COLO829 (cell line): ENCODE measurements at regions not wholly inside any gene's neighbourhood (a gene's known extent, or its start where the extent isn't known, plus 50 kb on each side); places are given as distances from the start of the nearest gene placed in this dataset.
"Not testable (repeated sequence)": the region's sequence is repeated elsewhere in the genome, so short reads cannot be mapped to it uniquely, and the experiment has no call there.

Experiments
- DNase-seq: peaks from one replicate; pipeline ENCODE4 v3.0.0; 2012; ENCODE audit warnings: low spot score

GRCh38 chr2:208686665-208687064, 280.1 kb downstream of the PTH2R start:
- no peak for DNase-seq

GRCh38 chr2:208687720-208688119, 281.1 kb downstream of the PTH2R start:
- DNase-seq, result not testable (repeated sequence)

- no peak for DNase-seq
These were observed 291.5 kb downstream of the PTH2R start for GRCh38 chr2:208698114-208698513.

GRCh38 chr2:208708486-208708885, 301.9 kb downstream of the PTH2R start:
- no peak for DNase-seq

- DNase-seq, result no peak
These were observed 305.0 kb downstream of the PTH2R start for GRCh38 chr2:208711598-208711997.

DNA sequence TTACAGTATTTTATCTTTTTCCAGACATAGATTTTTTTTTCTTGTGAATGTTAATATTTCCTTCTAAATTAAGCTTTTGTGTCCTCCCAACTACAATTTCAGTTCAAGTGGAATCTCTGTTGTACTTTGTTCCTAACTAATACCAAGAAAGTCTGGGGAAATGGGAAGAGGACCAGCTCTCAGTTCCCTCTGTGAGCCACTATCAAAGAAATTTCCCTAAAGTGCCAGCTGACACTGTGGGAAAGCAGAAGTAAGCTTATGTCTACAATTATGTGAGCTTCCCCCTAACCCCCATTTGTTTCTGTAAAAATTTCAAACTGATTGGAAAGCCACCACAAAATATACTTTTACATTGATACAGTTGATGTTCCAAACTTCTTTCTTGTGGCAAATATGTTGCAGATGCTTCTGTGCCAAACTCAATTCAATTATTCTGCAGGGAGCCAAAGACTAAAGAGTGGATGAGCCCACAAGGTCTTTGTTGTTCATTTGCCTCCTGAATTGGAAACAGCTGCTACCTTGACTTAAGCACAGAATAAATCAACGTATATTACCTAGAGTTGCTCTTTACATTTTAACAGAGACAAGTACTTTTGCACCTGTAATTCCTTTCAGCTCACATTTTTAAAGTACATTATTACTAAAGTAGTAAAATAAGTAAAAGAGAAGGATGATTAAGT, 306.6 kb downstream of the PTH2R start:
- no peak for DNase-seq

GRCh38 chr2:208718828-208719227, 312.2 kb downstream of the PTH2R start:
- DNase-seq, result no peak

DNA sequence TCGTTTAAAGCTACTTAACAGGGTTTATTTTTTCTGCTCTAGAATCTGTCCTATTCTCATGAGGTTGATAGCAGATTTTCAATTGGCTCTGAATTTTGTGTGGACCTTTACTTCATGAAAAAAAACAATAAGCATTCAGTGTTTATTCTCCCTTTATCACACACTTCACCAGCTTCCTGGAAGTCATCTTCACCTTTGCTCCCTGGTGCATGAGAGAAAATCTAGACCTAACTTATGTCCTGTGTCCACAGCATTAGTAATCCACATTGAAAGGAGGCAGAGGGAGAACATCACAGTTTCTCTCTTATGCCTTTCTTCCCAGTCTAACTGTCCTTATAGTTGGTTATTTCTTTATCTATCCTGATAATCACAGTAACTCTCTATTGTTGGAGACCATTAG, 316.1 kb downstream of the PTH2R start:
- no peak for DNase-seq

GRCh38 chr2:208725280-208725679, 318.7 kb downstream of the PTH2R start:
- DNase-seq, result no peak

GRCh38 chr2:208726242-208726641, 319.6 kb downstream of the PTH2R start:
- no peak for DNase-seq

GRCh38 chr2:208751663-208752415, 345.2 kb downstream of the PTH2R start:
- DNase-seq, result not testable (repeated sequence)

GRCh38 chr2:208757364-208757763, 350.8 kb downstream of the PTH2R start:
- DNase-seq, result no peak

- DNase-seq, result not testable (repeated sequence)
These were observed 366.5 kb downstream of the PTH2R start for GRCh38 chr2:208773074-208773473.

GRCh38 chr2:208781166-208781565, 374.6 kb downstream of the PTH2R start:
- DNase-seq, result no peak

- DNase-seq, result no peak
These were observed 375.5 kb downstream of the PTH2R start for GRCh38 chr2:208782097-208782496.

DNA sequence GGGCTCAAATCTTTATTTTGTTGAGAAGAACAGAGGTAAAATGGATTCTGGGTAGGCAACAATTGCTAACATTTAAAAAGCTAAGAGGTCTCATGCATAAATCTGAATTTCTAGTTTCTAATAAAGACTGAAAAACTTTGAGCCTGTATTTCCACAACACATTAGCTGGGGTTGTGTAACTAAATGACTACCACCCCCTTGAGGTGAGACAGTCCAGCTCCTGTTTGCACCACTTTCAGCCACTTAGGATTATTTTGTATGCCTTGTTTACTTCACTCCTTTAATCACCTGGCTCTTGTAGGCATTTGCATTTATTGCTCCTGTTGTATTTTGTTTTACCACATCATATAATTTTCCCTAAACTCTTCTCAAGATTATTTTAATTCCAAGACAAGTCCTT, 376.6 kb downstream of the PTH2R start:
- DNase-seq, result no peak

DNA sequence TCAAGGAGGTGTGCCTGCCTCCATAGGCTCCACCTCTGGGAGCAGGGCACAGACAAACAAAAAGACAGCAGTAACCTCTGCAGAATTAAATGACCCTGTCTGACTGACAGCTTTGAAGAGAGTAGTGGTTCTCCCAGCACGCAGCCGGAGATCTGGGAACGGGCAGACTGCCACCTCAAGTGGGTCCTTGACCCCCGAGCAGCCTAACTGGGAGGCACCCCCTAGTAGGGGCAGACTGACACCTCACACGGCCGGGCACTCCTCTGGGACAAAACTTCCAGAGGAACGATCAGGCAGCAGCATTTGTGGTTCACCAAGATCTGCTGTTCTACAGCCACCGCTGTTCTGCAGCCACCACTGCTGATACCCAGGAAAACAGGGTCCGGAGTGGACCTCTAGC, 378.2 kb downstream of the PTH2R start:
- not testable (repeated sequence) for DNase-seq

GRCh38 chr2:208791257-208791656, 384.7 kb downstream of the PTH2R start:
- no peak for DNase-seq

- DNase-seq, result no peak
These were observed 386.2 kb downstream of the PTH2R start for GRCh38 chr2:208792766-208793165.

DNA sequence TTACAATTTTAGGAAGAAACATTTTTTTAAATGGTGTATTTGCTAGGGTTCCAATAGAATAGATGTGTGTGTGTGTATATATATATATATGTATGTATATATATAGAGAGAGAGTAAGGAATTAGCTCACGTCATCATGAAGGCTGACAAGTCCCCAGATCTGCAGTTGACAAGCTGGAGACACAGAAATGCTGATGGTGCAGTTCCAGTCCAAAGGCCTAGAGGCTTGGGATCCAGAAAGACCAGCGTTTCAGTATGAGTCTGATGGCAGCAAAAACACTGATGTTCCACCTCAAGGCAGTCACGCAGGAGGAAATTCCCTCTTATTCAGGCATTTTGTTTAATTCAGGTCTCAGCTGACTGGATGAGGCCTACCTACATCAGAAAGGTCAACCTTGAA, 386.8 kb downstream of the PTH2R start:
- DNase-seq, result no peak

DNA sequence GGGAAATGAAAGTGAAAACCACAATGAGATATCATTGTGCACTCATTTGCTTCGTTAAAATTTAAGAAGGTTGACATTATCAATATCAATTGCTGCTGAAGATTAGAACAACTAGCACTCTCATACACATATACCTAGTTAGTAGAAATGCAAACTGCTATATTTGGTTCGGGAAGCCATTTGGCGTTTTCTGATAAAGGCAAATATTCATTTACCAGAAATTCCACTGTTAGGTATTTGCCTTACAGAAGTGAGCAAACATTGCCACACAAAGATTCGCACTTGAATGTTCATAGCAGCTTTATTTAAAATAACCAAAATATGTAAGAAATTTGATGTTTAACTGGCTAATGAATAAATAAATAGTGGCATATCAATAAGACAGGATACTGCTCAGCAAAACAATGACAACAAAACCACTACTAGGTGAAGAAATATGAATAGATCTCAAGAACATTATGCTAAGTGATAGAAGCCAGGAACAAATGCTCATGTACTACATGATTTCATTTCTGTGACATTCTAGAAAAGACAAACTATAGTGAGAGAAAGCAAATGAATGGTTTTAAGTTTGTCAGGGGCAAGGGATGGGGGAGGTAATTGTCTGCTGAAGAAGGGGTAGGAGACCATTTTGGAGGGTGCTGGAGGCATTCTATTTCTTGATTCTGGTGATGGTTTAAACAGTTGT, 387.8 kb downstream of the PTH2R start:
- no peak for DNase-seq

DNA sequence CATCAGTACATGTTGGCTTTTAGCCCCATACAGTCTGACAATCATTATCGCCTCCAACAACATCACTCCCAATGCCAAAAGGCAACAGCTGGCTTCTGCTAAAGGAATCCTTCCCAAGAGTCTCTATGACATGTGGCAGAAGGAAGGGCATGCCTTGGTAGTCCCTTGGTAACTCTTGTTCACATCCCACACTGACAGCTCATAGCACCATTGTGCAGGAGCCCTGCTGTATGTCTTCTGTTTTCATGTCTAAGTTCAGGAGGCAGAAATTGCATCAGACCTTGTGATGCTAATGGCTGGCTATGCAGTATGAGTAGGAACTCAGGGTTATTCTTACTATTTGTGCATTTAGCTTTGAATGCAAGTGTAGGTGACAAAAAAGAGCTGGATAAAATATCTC, 392.1 kb downstream of the PTH2R start:
- no peak for DNase-seq

GRCh38 chr2:208799397-208799796, 392.8 kb downstream of the PTH2R start:
- no peak for DNase-seq
